ENCODE measurements at regions not wholly inside any gene's neighbourhood (a gene's known extent, or its start where the extent isn't known, plus 50 kb on each side); places are given as distances from the start of the nearest gene placed in this dataset.

DNA sequence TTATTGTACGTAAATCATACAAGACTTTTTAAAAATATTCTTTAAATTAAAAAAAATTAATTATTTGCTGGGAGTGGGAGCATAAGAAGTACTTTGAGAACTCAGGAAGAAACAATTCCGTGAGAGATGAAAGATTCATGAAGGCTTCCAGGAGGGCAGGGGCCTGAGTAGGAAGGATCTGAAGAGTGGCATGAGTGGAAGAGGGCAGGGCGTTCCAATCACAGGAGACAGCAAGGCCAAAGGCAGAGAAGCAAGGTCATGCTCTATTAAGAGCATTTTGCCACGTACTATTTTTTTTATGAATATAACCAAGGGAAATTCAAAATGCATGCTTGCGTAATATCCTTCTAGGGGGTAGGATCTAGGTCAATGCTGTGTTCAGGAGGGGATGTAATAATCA, 265.5 kb downstream of the ZNF608 start:
- TF ChIP-seq, protein P1, sequence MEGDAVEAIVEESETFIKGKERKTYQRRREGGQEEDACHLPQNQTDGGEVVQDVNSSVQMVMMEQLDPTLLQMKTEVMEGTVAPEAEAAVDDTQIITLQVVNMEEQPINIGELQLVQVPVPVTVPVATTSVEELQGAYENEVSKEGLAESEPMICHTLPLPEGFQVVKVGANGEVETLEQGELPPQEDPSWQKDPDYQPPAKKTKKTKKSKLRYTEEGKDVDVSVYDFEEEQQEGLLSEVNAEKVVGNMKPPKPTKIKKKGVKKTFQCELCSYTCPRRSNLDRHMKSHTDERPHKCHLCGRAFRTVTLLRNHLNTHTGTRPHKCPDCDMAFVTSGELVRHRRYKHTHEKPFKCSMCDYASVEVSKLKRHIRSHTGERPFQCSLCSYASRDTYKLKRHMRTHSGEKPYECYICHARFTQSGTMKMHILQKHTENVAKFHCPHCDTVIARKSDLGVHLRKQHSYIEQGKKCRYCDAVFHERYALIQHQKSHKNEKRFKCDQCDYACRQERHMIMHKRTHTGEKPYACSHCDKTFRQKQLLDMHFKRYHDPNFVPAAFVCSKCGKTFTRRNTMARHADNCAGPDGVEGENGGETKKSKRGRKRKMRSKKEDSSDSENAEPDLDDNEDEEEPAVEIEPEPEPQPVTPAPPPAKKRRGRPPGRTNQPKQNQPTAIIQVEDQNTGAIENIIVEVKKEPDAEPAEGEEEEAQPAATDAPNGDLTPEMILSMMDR (conservative IDR thresholded peaks at IDR 0.05; ENCODE audit: low read depth, low read length), result no peak
- no peak for DNase-seq (ENCODE audit: low read depth)
- no peak overlapping the region for H3K4me3 ChIP-seq (ENCODE audit: low read depth, low read length)

DNA sequence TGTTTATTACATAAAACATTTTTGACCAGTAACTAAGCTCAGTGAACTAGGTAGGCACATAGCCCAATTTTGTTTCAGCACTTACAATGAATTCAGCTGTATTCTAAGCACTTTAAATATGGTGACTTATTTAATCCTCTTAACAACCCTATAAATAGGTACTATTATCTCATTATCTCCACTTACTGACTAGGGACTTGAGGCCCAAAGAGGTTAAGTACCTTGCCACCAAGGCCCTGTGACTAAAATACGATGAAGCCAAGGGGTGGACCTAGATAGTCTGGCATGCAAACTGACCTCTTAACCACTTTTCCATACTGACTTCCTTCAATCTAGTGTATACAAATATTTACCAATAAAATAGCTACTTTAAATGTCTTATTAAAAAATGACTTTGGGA, 266.4 kb downstream of the ZNF608 start:
- H3K4me3 ChIP-seq (ENCODE audit: low read depth, low read length), result no peak overlapping the region
- no peak for DNase-seq (ENCODE audit: low read depth)
- TF ChIP-seq, protein P1 (conservative IDR thresholded peaks at IDR 0.05; ENCODE audit: low read depth, low read length), result no peak

DNA sequence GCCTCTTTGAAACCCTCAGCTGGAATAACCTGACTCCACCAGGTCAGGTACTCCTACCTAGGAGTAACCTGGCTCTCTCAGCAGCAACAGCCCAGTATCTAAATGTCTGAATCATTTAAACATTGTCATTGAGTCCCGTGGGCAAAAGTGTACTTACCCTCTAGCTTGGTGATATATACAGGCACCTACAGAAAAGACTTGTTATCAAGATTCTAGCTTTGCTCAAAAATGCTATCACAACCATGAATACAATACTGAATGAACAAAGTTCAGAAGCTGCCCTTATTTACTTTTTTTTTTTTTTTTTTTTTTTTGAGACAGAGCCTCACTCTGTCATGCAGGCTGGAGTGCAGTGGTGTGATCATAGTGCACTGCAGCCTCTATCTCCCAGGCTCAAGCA, 268.2 kb downstream of the ZNF608 start:
- TF ChIP-seq, protein P1 (conservative IDR thresholded peaks at IDR 0.05; ENCODE audit: low read depth, low read length), result no peak
- no peak overlapping the region for H3K4me3 ChIP-seq (ENCODE audit: low read depth, low read length)
- no peak for DNase-seq (ENCODE audit: low read depth)

DNA sequence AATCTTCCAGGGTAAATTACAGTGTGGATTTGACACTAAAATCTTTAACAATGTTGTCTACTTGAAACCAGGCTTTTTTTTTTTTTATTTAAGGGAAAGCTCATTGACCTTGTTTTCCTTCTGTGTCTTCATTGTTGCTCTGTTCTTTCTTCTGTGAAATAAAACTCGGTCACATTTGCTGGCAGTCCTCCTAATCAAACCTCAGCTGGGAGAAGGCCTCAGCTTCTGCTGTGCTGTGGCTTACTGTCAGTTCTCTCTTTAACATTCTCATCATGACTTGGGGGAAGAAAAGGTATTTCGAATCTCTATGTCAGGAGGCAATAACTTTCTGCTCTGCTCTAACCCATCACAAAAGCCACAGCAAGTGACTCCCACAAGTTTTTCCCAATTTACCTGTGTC, 268.9 kb downstream of the ZNF608 start:
- DNase-seq (ENCODE audit: low read depth), result peak; percentile 23
- H3K4me3 ChIP-seq (ENCODE audit: low read depth, low read length), result no peak overlapping the region
- TF ChIP-seq, protein P1 (conservative IDR thresholded peaks at IDR 0.05; ENCODE audit: low read depth, low read length), result no peak

DNA sequence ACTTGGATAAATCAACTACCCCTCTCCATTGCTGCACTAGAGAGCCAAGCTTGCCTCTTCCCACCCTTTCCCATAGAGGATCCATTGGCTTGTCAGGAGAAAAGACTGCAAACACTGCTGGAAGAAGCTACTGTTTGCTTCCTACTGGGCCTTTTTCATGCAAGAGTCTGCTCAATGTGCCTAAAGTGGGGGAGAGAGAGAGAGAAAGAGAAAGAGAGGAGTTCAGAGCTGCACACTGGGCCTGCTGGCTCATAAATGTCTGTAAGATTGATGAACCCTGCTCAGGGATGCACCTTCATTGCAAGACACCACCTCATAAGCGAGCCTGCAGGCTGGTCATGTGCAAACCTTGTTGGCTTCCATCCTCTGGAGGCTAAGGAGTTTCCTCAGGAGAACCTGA, 269.4 kb downstream of the ZNF608 start:
- DNase-seq (ENCODE audit: low read depth), result no peak
- TF ChIP-seq, protein P1 (conservative IDR thresholded peaks at IDR 0.05; ENCODE audit: low read depth, low read length), result no peak
- no peak overlapping the region for H3K4me3 ChIP-seq (ENCODE audit: low read depth, low read length)

DNA sequence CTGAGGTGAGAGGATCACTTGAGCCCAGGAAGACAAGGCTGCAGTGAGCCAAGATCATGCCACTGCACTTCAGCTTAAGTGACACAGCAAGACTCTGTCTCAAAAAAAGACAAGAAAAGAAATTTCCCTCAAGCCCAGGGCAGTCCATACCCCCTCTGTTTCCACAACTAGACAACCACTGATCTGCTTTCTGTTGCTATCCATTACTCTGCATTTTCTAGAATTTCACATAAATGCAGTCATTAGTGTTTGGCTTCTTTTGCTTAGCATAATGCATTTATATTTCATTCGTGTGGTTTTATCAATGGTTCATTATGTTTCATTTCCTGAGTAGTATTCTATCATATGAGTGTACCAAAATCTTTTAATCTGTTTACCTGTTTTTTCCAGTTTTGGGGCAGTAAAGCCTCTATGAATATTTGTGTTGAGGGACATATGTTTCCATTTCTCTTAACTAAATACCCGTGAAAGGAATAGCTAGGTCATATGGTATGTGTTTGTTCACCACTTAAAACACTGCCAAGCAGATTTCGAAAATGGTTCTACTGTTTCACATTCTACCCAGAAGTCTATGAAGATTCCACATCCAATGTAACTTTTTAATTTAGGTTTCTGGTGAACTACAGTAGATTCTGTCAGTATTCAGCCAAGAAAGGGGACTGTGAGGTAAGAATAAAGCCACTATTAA, 271.8 kb downstream of the ZNF608 start:
- no peak overlapping the region for H3K4me3 ChIP-seq (ENCODE audit: low read depth, low read length)
- TF ChIP-seq, protein P1 (conservative IDR thresholded peaks at IDR 0.05; ENCODE audit: low read depth, low read length), result no peak
- DNase-seq (ENCODE audit: low read depth), result peak; percentile 24

Data from choroid plexus epithelial cell (primary cell).